ENCODE measurements at regions not wholly inside any gene's neighbourhood (a gene's known extent, or its start where the extent isn't known, plus 50 kb on each side); places are given as distances from the start of the nearest gene placed in this dataset.

GRCh38 chr9:131809941-131810344 is 70.1 kb upstream of the RAPGEF1 start:
- ATAC-seq: no peak
- DNase-seq: no peak

DNA sequence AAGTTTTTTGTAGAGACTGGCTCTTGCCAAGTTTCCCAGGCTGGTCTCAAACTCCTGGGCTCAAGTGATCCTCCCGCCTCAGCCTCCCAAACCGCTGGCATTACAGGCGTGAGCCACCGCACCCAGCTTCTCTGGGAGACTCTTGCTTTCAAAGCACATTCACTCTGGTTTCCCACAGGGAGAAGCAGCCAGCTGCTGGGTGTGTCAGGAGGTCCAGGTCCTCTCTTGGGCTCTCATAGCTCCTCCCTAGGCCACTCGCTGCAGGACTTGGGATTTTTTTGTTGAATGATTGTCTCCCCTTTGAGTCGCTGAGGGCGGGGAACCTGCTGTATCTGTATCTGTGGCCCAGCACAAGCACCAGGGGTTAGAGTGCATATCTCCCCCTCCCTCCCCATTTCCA is 68.4 kb upstream of the RAPGEF1 start:
- DNase-seq: no peak
- ATAC-seq: no peak

- DNase-seq (no peak), ATAC-seq (no peak)
Measured at GRCh38 chr9:131807144-131807983, 67.5 kb upstream of the RAPGEF1 start.

GRCh38 chr9:131805803-131806202 is 65.9 kb upstream of the RAPGEF1 start:
- ATAC-seq: no peak
- no peak for DNase-seq

DNA sequence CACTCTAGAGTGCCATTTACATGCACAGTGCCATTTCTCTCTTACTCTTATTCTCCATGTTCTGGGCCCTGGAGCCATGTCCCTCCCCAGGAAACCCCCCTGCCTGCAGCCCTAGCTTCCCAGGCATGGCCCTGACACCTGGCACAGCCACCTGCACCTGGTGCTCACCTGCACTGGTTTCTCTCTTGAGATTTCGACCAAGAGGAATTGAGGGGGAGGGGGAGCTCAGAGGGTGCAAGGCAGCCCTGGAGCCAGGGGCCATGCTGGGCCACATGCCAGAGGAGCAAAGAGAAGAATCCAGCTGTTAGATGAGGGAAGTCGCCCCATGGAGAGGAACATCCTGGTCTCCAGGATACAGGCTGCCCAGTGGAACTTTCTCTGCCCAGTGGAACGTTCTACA is 65.0 kb upstream of the RAPGEF1 start:
- no peak for DNase-seq
- ATAC-seq: no peak

- DNase-seq (no peak), ATAC-seq (no peak)
Measured at GRCh38 chr9:131803758-131804411, 64.0 kb upstream of the RAPGEF1 start.

DNA sequence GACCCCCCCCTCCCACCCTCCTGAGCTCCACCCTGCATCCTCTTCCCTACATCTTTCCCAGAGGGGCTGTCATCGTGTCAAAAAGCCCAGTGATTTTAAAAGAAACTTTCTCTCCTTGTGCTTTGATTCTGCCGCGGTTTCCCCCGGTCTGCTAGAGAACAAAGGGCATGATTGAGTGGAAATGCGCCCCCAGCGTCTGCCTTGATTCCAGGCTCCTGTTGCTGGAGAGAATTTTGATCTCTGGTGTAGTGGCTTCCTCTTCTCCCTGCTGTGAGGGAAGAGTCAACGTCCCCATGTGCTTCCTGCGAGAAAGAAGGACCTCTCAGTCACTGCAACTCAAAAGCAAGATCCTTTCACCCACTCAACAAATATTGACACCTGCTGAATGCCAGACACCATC is 61.9 kb upstream of the RAPGEF1 start:
- ATAC-seq: no peak
- no peak for DNase-seq

GRCh38 chr9:131800843-131801242 is 61.0 kb upstream of the RAPGEF1 start:
- DNase-seq (no peak), ATAC-seq (no peak)

- no peak for ATAC-seq
- no peak for DNase-seq
Measured at GRCh38 chr9:131800366-131800765, 60.5 kb upstream of the RAPGEF1 start.

DNA sequence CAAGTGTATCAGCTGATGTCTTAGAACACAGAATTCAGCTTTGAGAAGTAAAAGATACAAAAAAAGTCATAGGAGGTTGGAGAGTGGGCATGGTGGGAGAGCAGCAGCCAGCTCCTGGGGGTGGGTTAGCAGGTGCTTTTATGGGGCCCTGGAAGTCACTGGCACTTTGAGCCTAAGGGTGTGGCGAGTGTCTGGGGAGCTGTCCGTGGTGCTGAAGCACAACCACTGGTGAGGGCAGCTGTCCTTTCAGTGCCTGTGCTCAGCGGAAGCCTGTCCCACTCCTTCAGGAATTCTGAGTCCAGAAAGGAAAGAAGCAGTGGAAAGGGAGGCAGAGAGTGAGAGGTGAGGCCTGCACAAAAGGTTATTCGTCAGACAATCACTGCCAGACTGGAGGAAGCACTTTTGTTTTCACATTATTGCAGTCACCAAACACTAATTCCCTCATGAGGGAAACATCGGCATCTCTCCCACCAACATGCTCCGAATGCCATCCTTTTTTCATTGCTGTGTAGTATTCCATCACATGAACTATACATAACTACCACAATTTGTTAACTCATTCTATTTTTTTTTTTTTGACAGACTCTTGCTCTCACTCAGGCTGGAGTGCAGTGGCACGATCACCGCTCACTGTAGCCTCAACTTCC is 59.4 kb upstream of the RAPGEF1 start:
- ATAC-seq (no peak), DNase-seq (peak; percentile 68)

GRCh38 chr9:131798246-131798645 is 58.4 kb upstream of the RAPGEF1 start:
- no peak for DNase-seq
- ATAC-seq: no peak

GRCh38 chr9:131794393-131794792 is 54.5 kb upstream of the RAPGEF1 start:
- ATAC-seq (no peak), DNase-seq (no peak)

DNA sequence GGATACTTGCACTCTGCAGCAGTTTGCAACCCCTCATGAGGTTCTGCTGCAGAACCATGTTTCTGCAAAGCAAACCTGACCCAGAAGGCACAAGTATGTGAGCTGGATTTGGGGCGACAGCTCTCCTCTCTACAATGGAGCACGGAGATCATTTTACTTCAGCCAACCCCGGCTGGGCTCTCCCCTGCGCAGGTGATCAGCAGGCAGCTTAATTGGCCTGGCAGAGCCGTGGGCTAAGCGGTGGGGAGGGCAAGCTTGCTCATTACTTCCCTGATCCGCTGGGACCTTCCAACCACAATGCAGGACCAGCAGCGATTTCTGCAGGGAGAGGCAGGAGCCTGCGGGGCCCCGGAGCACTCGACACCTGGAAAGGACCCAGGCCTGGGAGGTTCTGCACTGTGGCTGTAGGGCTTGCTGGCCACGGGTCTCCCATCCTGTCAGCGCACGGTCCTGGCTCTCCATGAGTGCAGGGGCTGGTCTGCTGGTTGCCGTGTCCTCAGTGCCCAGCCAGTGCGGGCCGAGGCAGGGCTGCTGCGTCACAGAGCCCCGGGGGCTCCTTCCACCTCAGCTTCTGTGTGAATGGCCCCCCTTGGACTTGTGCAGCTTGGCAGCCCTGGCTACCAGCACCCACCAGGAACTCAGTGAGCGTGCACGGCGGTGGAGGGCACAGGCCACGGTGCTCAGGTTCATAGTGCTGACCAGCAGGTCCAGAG is 51.8 kb upstream of the RAPGEF1 start:
- DNase-seq: no peak
- ATAC-seq: no peak
